KMS-11 (cell line): ENCODE measurements at regions not wholly inside any gene's neighbourhood (a gene's known extent, or its start where the extent isn't known, plus 50 kb on each side); places are given as distances from the start of the nearest gene placed in this dataset.

Experiments used
- H2AFZ ChIP-seq: fragments of 200-600 bp; sonication (generic); 2 replicates; pipeline ENCODE4 v1.6.1; 2016; ENCODE audit warnings: antibody characterized with exemption, mixed run types, low read depth
- H3K27ac ChIP-seq: fragments of 200-600 bp; sonication (generic); 2 replicates; pipeline ENCODE4 v1.6.1; 2016; ENCODE audit warnings: mild to moderate bottlenecking, mixed run types
- H3K27me3 ChIP-seq: fragments of 200-600 bp; sonication (generic); 2 replicates; pipeline ENCODE4 v1.6.1; 2017; ENCODE audit warnings: mild to moderate bottlenecking, low read depth, mixed run types, moderate library complexity; ENCODE audit not compliant: insufficient read depth
- H3K36me3 ChIP-seq: fragments of 200-600 bp; sonication (generic); 2 replicates; pipeline ENCODE4 v1.6.1; 2017; ENCODE audit warnings: mild to moderate bottlenecking, mixed run types; ENCODE audit not compliant: insufficient read depth
- H3K4me1 ChIP-seq: fragments of 200-600 bp; sonication (generic); 2 replicates; pipeline ENCODE4 v1.6.1; 2016; ENCODE audit warnings: mild to moderate bottlenecking, low read depth, mixed run types; ENCODE audit not compliant: poor library complexity, severe bottlenecking
- H3K4me2 ChIP-seq: fragments of 200-600 bp; sonication (generic); 2 replicates; pipeline ENCODE4 v1.7.0; 2016; ENCODE audit warnings: mild to moderate bottlenecking, mixed run types
- H3K4me3 ChIP-seq: fragments of 200-600 bp; sonication (generic); IDR thresholded peaks from 2 replicates; pipeline ENCODE4 v1.6.1; 2017; ENCODE audit warnings: low read depth, low read length, mixed read lengths; ENCODE audit not compliant: insufficient read depth
- H3K79me2 ChIP-seq: fragments of 200-600 bp; sonication (generic); 2 replicates; pipeline ENCODE4 v1.6.1; 2016; ENCODE audit warnings: low read depth, mixed run types; ENCODE audit not compliant: insufficient read depth
- H3K9ac ChIP-seq: fragments of 200-600 bp; sonication (generic); 2 replicates; pipeline ENCODE4 v1.6.1; 2016; ENCODE audit warnings: mild to moderate bottlenecking, mixed run types
- H4K20me1 ChIP-seq: fragments of 200-600 bp; sonication (generic); 2 replicates; pipeline ENCODE4 v1.6.1; 2016; ENCODE audit warnings: mild to moderate bottlenecking, mixed run types; ENCODE audit not compliant: insufficient read depth
- TF ChIP-seq, protein P1 (sequence below): fragments of 200-600 bp; sonication (generic); conservative IDR thresholded peaks from 2 replicates; pipeline ENCODE4 v1.6.1; 2017; ENCODE audit warnings: low read depth, mild to moderate bottlenecking, antibody characterized with exemption, low read length, moderate library complexity, mixed read lengths

DNA sequence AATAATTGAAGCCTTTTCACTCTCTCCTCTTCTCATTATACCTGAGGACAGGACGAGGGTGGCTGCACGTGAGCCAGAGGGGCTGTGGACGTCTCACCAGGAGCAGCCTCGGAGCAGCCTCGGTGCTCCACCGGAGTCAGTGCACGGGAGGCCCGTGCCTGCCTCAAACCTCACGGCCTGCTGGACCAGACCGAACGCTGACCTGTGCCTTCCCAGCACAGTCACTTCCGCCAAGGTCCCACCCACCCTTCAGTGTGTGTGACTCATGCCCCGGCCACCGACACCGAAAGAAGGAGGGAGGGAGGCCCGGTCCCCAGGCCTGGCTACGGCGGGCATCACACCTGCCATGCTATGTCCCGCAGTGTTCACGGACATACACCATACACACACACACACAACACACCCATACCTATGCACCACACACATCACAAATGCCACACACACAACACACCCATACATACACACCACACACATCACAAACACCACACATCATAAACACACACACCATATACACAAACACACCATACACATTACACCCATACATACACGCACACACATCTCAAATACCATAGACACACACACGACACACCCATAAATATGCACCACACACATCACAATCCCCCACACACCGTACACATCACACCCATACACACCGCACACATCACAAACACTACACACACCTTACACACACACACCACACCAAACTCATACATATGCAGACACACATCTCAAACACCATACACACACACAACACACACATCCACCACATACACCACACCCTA, 1506.5 kb downstream of the TBC1D22A start:
- no peaks in the 10 kb centered on the region for H3K79me2 ChIP-seq
- no peaks in the 10 kb centered on the region for H4K20me1 ChIP-seq
- H3K27ac ChIP-seq = no peak overlapping the region
- no peak overlapping the region for H3K4me2 ChIP-seq
- no peak overlapping the region for H3K4me3 ChIP-seq
- H3K27me3 ChIP-seq = no peaks in the 10 kb centered on the region
- H2AFZ ChIP-seq = no peak overlapping the region
- no peak overlapping the region for H3K9ac ChIP-seq
- no peaks in the 10 kb centered on the region for H3K4me1 ChIP-seq
- TF ChIP-seq, protein P1, sequence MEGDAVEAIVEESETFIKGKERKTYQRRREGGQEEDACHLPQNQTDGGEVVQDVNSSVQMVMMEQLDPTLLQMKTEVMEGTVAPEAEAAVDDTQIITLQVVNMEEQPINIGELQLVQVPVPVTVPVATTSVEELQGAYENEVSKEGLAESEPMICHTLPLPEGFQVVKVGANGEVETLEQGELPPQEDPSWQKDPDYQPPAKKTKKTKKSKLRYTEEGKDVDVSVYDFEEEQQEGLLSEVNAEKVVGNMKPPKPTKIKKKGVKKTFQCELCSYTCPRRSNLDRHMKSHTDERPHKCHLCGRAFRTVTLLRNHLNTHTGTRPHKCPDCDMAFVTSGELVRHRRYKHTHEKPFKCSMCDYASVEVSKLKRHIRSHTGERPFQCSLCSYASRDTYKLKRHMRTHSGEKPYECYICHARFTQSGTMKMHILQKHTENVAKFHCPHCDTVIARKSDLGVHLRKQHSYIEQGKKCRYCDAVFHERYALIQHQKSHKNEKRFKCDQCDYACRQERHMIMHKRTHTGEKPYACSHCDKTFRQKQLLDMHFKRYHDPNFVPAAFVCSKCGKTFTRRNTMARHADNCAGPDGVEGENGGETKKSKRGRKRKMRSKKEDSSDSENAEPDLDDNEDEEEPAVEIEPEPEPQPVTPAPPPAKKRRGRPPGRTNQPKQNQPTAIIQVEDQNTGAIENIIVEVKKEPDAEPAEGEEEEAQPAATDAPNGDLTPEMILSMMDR = no peak
- no peaks in the 10 kb centered on the region for H3K36me3 ChIP-seq

DNA sequence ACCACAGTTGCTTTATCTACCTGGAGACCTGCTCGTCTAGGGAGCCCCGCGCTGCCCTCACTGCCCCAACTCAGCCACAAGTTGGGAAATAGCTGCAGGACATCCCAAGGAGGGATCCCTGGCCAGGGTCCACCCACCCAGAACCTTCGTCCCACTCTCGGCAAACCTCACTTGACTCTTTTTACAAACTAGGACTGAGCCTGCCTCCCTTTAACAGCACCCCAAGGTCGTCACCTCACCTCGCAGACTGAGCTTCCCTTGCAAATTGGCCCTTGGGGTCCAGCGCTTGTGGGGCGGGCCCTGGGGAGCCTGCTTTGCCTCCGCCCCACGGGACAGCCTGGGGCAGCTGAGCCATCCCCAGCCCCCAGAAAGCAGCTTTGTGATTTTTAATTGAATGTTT, 1505.8 kb downstream of the TBC1D22A start:
- no peaks in the 10 kb centered on the region for H3K4me1 ChIP-seq
- H3K27ac ChIP-seq = no peak overlapping the region
- no peaks in the 10 kb centered on the region for H4K20me1 ChIP-seq
- TF ChIP-seq, protein P1 = no peak
- H3K36me3 ChIP-seq = no peaks in the 10 kb centered on the region
- H2AFZ ChIP-seq = no peak overlapping the region
- no peaks in the 10 kb centered on the region for H3K79me2 ChIP-seq
- H3K4me2 ChIP-seq = no peak overlapping the region
- H3K27me3 ChIP-seq = no peaks in the 10 kb centered on the region
- H3K9ac ChIP-seq = no peak overlapping the region
- H3K4me3 ChIP-seq = no peak overlapping the region

DNA sequence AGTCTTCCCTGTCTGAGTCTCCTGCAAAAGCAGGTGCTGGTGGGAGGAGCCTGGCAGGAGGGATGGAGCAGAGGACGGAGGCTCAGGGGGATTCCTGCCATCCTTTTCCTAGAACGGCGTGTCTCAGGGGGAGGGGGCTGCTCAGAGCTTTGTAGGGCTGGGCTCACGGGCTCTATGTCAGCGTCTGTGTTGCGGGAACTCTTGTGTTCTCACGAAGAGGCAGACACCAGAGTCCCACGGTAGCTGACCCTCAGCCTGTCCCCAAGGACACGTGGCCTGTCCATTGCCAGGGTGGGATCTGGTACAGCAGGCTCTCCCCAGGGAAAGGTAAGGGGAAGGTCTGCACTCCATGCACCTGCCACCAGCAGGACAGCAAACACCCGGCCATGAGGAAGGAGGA, 1505.2 kb downstream of the TBC1D22A start:
- Histone ChIP-seq H2AFZ (no peak overlapping the region), H3K9ac (no peak overlapping the region), H3K4me2 (no peak overlapping the region), H4K20me1 (no peaks in the 10 kb centered on the region), H3K36me3 (no peaks in the 10 kb centered on the region), H3K27me3 (no peaks in the 10 kb centered on the region), H3K27ac (no peak overlapping the region), H3K79me2 (no peaks in the 10 kb centered on the region), H3K4me1 (no peaks in the 10 kb centered on the region), H3K4me3 (no peak overlapping the region)
- TF ChIP-seq, protein P1 = no peak

DNA sequence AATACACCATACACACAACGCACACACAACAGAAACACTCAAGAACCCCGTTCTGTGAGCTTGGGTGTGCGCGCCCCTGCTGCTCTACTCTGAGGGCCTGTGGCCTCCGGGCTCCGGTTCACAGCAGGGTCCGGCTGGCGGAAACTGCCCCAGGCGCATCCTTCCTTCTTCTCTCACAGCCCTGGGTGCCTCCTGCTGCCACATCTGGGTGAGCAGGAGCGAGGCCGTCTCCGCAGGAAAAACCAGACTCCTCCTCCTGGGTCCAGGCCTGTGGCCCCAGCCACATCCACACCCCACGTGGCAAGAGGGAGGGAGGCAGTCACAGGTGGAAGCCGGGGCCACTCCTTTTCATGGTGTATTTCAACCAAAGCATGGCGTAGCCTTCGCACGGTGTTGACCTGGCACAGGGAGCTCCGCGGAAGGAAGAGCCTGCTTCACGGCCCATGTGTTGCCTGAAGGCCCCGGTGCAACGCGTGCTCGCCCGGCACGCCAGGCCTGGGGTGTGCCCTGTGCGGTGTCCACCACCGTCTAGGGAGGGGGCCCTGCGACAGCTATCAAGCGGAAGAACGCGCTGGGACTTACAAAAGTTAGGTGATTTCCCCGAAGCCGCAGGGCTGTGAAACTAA, 1502.7 kb downstream of the TBC1D22A start:
- Histone ChIP-seq H3K27me3 (no peaks in the 10 kb centered on the region), H3K27ac (no peak overlapping the region), H4K20me1 (no peaks in the 10 kb centered on the region)

More for the DNA sequence above, 1502.7 kb downstream of the TBC1D22A start:
- H3K79me2 ChIP-seq = no peaks in the 10 kb centered on the region
- no peaks in the 10 kb centered on the region for H3K4me1 ChIP-seq
- H3K36me3 ChIP-seq = no peaks in the 10 kb centered on the region
- TF ChIP-seq, protein P1 = no peak
- no peak overlapping the region for H3K4me3 ChIP-seq
- no peak overlapping the region for H3K4me2 ChIP-seq
- no peak overlapping the region for H3K9ac ChIP-seq
- no peak overlapping the region for H2AFZ ChIP-seq
